ENCODE measurements at regions not wholly inside any gene's neighbourhood (a gene's known extent, or its start where the extent isn't known, plus 50 kb on each side); places are given as distances from the start of the nearest gene placed in this dataset.

GRCh38 chr11:45513821-45514340 lies 151.5 kb downstream of the CHST1 start:
- TF ChIP-seq YY1 (IDR thresholded peaks at IDR 0.05; ENCODE audit: insufficient read depth, insufficient read length) = no peak
- TF ChIP-seq ZNF274 (IDR thresholded peaks at IDR 0.05; ENCODE audit: low read depth, low read length) = no peak

Measured in NT2/D1 (cell line).